ENCODE measurements at regions not wholly inside any gene's neighbourhood (a gene's known extent, or its start where the extent isn't known, plus 50 kb on each side); places are given as distances from the start of the nearest gene placed in this dataset.

DNA sequence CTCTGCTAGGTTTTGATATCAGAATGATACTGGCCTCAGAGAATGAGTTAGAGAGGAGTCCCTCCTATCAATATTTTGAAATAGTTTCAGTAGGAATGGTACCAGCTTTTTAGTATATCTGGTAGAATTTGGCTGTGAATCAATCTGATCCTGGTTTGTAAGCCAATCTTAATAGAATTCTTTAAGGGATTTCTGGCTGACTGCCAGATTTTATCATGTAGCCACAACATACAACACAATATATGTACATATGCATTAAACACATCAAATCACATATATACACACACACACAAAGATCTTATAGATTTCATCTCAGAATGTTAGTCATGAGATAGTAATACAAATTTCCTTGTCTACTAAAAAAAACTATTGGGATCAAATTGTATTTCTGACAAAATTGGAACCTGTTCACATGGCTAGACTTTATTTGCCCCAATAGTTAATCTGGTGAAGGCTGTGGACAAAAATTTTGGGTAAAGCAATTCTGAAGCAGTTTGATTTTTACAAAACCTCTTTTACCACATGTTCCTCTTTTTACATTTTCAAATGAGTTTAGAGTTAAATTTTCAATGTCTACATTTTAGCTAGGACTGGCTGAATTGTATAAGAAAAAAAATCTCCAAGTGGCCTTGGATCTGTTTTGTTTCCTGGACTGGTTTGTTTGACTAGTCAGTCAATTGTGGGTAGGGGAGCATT lies 151.7 kb downstream of the FASLG start:
- POLR2A ChIA-PET: no interaction called here
- DNase-seq (ENCODE audit: extremely low spot score): no peak

GRCh38 chr1:172811694-172812093 lies 152.8 kb downstream of the FASLG start:
- DNase-seq (ENCODE audit: extremely low spot score): no peak
- POLR2A ChIA-PET: no interaction called here
- CTCF ChIA-PET: no interaction called here
- no peak for TF ChIP-seq ELF4 (IDR thresholded peaks at IDR 0.05)
- no peak for TF ChIP-seq FOXK2 (IDR thresholded peaks at IDR 0.05)
- TF ChIP-seq ARNT (IDR thresholded peaks at IDR 0.05): no peak
- TF ChIP-seq HDGF (IDR thresholded peaks at IDR 0.05; ENCODE audit: borderline replicate concordance): no peak
- no peak for TF ChIP-seq LEF1 (IDR thresholded peaks at IDR 0.05; ENCODE audit: borderline replicate concordance)
- no peak for TF ChIP-seq SUZ12 (IDR thresholded peaks at IDR 0.05)
- no peak for TF ChIP-seq ZNF384 (IDR thresholded peaks at IDR 0.05)
- TF ChIP-seq SP1 (IDR thresholded peaks at IDR 0.05): no peak
- TF ChIP-seq CTBP1 (IDR thresholded peaks at IDR 0.05; ENCODE audit: borderline replicate concordance): no peak
- TF ChIP-seq TARDBP (IDR thresholded peaks at IDR 0.05): no peak
- no peak for TF ChIP-seq FOXM1 (IDR thresholded peaks at IDR 0.05; ENCODE audit: borderline replicate concordance)
- TF ChIP-seq, protein P1, sequence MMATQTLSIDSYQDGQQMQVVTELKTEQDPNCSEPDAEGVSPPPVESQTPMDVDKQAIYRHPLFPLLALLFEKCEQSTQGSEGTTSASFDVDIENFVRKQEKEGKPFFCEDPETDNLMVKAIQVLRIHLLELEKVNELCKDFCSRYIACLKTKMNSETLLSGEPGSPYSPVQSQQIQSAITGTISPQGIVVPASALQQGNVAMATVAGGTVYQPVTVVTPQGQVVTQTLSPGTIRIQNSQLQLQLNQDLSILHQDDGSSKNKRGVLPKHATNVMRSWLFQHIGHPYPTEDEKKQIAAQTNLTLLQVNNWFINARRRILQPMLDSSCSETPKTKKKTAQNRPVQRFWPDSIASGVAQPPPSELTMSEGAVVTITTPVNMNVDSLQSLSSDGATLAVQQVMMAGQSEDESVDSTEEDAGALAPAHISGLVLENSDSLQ (IDR thresholded peaks at IDR 0.05): no peak
- TF ChIP-seq FOXA1 (IDR thresholded peaks at IDR 0.05): no peak
- TF ChIP-seq BHLHE40 (IDR thresholded peaks at IDR 0.05; ENCODE audit: borderline replicate concordance): no peak
- TF ChIP-seq NFRKB (IDR thresholded peaks at IDR 0.05): no peak
- TF ChIP-seq L3MBTL2 (conservative IDR thresholded peaks at IDR 0.05): no peak

More for the DNA sequence above, 151.7 kb downstream of the FASLG start:
- CTCF ChIA-PET: no interaction called here
- TF ChIP-seq HDGF (IDR thresholded peaks at IDR 0.05; ENCODE audit: borderline replicate concordance) (no peak), NFRKB (IDR thresholded peaks at IDR 0.05) (no peak), LEF1 (IDR thresholded peaks at IDR 0.05; ENCODE audit: borderline replicate concordance) (no peak), ARNT (IDR thresholded peaks at IDR 0.05) (no peak), ZNF384 (IDR thresholded peaks at IDR 0.05) (no peak), L3MBTL2 (conservative IDR thresholded peaks at IDR 0.05) (no peak), FOXA1 (IDR thresholded peaks at IDR 0.05) (no peak), CTBP1 (IDR thresholded peaks at IDR 0.05; ENCODE audit: borderline replicate concordance) (no peak), SP1 (IDR thresholded peaks at IDR 0.05) (no peak), SUZ12 (IDR thresholded peaks at IDR 0.05) (no peak), ELF4 (IDR thresholded peaks at IDR 0.05) (no peak), FOXK2 (IDR thresholded peaks at IDR 0.05) (no peak), TARDBP (IDR thresholded peaks at IDR 0.05) (no peak), FOXM1 (IDR thresholded peaks at IDR 0.05; ENCODE audit: borderline replicate concordance) (no peak), BHLHE40 (IDR thresholded peaks at IDR 0.05; ENCODE audit: borderline replicate concordance) (no peak)
- TF ChIP-seq, protein P1 (IDR thresholded peaks at IDR 0.05): no peak

GRCh38 chr1:172812118-172812517 lies 153.2 kb downstream of the FASLG start:
- TF ChIP-seq SP1 (IDR thresholded peaks at IDR 0.05) (no peak), FOXA1 (IDR thresholded peaks at IDR 0.05) (no peak), TARDBP (IDR thresholded peaks at IDR 0.05) (no peak), BHLHE40 (IDR thresholded peaks at IDR 0.05; ENCODE audit: borderline replicate concordance) (no peak), HDGF (IDR thresholded peaks at IDR 0.05; ENCODE audit: borderline replicate concordance) (no peak), ZNF384 (IDR thresholded peaks at IDR 0.05) (no peak), LEF1 (IDR thresholded peaks at IDR 0.05; ENCODE audit: borderline replicate concordance) (no peak), ELF4 (IDR thresholded peaks at IDR 0.05) (no peak), FOXK2 (IDR thresholded peaks at IDR 0.05) (no peak), NFRKB (IDR thresholded peaks at IDR 0.05) (no peak)
- TF ChIP-seq, protein P1 (IDR thresholded peaks at IDR 0.05): no peak
- ChIA-PET CTCF (no interaction called here), POLR2A (no interaction called here)
- no peak for DNase-seq (ENCODE audit: extremely low spot score)

GRCh38 chr1:172813330-172813729 lies 154.4 kb downstream of the FASLG start:
- POLR2A ChIA-PET: no interaction called here
- DNase-seq (ENCODE audit: extremely low spot score): no peak
- TF ChIP-seq, protein P1 (IDR thresholded peaks at IDR 0.05): no peak
- TF ChIP-seq TARDBP (IDR thresholded peaks at IDR 0.05): no peak
- no peak for TF ChIP-seq HDGF (IDR thresholded peaks at IDR 0.05; ENCODE audit: borderline replicate concordance)
- TF ChIP-seq ARNT (IDR thresholded peaks at IDR 0.05): no peak
- no peak for TF ChIP-seq FOXK2 (IDR thresholded peaks at IDR 0.05)
- TF ChIP-seq ELF4 (IDR thresholded peaks at IDR 0.05): no peak
- TF ChIP-seq L3MBTL2 (conservative IDR thresholded peaks at IDR 0.05): no peak
- no peak for TF ChIP-seq BHLHE40 (IDR thresholded peaks at IDR 0.05; ENCODE audit: borderline replicate concordance)
- TF ChIP-seq CTBP1 (IDR thresholded peaks at IDR 0.05; ENCODE audit: borderline replicate concordance): no peak
- TF ChIP-seq SUZ12 (IDR thresholded peaks at IDR 0.05): no peak
- no peak for TF ChIP-seq FOXM1 (IDR thresholded peaks at IDR 0.05; ENCODE audit: borderline replicate concordance)
- TF ChIP-seq NFRKB (IDR thresholded peaks at IDR 0.05): no peak
- no peak for TF ChIP-seq SP1 (IDR thresholded peaks at IDR 0.05)
- TF ChIP-seq FOXA1 (IDR thresholded peaks at IDR 0.05): no peak
- no peak for TF ChIP-seq ZNF384 (IDR thresholded peaks at IDR 0.05)
- TF ChIP-seq LEF1 (IDR thresholded peaks at IDR 0.05; ENCODE audit: borderline replicate concordance): no peak
- CTCF ChIA-PET: no interaction called here

GRCh38 chr1:172814428-172814827 lies 155.5 kb downstream of the FASLG start:
- POLR2A ChIA-PET: no interaction called here
- TF ChIP-seq TARDBP (IDR thresholded peaks at IDR 0.05) (no peak), BHLHE40 (IDR thresholded peaks at IDR 0.05; ENCODE audit: borderline replicate concordance) (no peak), ARNT (IDR thresholded peaks at IDR 0.05) (no peak), ELF4 (IDR thresholded peaks at IDR 0.05) (no peak), FOXK2 (IDR thresholded peaks at IDR 0.05) (no peak), L3MBTL2 (conservative IDR thresholded peaks at IDR 0.05) (no peak), FOXM1 (IDR thresholded peaks at IDR 0.05; ENCODE audit: borderline replicate concordance) (no peak), ZNF384 (IDR thresholded peaks at IDR 0.05) (no peak), HDGF (IDR thresholded peaks at IDR 0.05; ENCODE audit: borderline replicate concordance) (no peak)
- no peak for DNase-seq (ENCODE audit: extremely low spot score)
- CTCF ChIA-PET: no interaction called here

Data from HEK293T (cell line).